GOT3 (cell line): ENCODE measurements at regions not wholly inside any gene's neighbourhood (a gene's known extent, or its start where the extent isn't known, plus 50 kb on each side); places are given as distances from the start of the nearest gene placed in this dataset.
"Not testable (repeated sequence)": the region's sequence is repeated elsewhere in the genome, so short reads cannot be mapped to it uniquely, and the experiment has no call there.

ENCODE experiments used
- DNase-seq: peaks from one replicate; lab custom pipeline; 2025; ENCODE audit warnings: mixed read lengths; lab: John Stamatoyannopoulos, UW

DNA sequence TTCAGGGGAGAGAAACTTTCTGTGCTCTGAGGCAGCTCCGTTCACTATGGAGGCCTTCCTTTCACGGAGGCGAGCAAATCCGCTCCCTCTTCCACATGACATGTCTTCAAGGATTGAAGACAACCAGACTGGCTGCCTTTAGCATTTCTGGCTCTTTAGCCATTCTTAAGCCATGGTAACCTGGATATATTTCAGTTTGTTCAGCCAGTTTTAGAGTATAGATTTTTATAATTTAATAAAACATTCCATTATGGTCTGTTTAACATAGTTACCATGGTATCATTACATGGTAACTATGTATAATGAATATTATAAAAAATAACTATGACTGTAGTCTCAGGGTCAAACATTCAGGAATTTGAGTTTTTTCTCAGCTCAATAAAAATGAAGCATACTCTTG, 54.2 kb upstream of the NFIA start:
- no peak for DNase-seq

DNA sequence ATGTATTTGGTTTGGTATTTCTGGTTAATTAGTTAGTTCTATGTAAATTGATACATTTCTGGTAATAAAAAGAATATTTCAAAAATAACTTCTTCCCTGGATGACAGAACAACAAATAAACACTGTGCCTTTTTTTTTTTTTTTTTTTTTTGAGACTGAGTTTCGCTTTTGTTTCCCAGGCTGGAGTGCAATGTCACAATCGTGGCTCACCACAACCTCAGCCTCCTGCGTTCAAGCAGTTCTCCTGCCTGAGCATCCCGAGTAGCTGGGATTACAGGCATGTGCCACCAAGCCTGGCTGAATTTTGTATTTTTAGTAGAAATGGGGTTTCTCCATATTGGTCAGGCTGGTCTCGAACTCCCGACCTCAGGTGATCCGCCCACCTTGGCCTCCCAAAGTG, 64.3 kb upstream of the NFIA start:
- DNase-seq = not testable (repeated sequence)

DNA sequence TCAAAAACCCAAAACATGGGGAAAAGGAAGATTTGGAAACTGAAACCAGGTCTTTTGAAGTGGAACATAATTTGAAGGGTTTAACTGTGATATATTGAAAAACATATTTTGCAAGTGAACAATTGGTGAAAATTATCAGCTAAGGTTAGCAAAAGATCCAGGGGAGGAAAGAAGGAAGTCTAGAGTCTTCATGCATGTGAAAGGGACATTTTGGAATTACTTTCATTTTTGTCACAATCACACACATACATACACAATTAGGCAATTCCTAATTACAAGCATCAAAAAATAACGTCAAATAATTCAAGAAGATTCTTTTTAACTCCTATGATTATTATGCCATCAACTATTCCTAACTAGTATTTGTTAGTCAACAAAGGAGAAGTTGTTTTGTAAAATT, 64.7 kb upstream of the NFIA start:
- no peak for DNase-seq

DNA sequence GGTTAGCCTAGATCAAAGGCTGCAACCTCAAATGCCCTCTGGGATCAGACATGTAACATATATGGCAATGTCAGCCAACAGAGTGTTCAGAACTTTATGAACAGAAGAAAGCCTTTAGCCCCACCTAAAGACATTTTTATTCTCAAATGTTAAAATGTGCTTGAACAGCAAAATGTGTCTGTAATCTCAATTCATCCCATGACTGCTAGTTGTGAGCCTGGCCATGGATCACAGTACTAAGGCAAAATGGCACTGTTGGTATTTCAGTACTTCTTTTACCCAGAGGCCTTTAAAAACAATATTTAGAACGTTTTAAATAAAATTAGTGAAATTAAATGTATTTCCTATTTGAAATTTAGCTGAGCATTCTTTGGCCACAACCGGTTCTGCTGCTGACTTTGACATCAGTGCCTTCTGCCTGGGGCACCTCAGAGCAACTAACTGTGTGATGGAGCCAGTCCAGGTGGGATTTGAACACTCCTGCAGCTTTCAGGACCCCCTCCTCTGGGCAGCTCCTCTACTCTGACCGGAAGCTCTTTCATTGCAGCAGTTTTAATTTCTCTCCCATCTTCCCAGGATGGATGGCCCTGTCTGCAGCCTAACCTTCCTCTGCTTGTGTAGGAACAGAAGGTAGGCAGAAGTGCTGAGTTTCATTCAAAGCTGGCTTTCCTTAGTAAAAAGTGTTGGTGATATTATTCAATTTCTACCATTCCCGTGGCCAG, 68.3 kb upstream of the NFIA start:
- no peak for DNase-seq

DNA sequence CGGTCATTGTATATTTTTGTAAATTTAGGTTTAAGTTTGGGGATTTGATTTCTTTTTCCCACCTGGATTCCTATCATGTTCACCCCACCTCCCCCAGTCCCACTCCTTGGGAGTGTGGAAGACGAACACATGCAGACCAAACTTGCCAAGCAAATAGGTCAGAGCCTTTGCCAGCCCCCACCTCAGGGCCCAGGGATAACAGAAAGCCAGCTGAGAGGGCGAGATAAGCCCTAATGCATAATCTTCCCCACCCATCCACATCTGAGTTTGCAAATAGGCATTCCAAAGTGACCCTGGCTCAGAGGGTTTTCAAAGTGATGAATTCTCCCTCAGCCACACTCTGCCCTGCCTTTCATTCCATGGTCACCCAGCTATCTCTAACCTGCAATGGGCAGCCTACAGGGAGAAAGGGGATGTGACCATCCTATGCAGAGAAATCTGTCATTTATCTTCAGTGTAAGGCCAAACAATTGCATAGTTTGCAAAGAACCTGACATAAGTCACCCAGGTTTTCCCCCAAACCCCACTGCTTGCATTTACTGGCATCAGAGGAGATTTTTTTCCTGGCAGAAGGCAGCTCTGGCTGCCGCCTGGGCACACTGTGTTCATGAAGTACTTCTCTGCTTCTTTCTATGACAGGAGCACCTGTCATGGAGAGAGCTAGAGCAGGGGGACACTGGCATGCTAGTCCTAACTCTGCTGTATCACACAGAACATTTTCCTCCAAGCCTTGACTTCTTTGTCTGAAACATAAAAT, 69.0 kb upstream of the NFIA start:
- no peak for DNase-seq

DNA sequence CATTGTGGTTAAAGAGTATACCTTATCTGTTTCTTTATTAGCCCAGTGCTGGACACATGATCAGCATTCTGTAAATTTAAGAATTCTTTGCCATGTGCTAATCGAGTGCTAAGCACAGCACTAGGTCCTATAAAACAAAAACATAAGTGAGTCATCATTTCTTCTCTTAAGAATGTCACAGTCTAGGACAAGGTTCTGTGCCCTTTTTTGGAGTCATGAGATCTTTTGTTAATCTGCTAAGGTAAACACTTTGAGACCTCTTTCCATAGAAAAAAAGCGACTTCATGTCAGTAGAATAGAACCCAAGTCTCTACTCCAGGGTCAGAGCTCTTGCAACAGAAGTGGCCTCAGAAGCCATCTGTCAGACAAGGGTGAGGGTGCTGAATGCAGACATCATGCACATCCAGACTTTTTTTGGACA, 70.0 kb upstream of the NFIA start:
- DNase-seq = no peak

DNA sequence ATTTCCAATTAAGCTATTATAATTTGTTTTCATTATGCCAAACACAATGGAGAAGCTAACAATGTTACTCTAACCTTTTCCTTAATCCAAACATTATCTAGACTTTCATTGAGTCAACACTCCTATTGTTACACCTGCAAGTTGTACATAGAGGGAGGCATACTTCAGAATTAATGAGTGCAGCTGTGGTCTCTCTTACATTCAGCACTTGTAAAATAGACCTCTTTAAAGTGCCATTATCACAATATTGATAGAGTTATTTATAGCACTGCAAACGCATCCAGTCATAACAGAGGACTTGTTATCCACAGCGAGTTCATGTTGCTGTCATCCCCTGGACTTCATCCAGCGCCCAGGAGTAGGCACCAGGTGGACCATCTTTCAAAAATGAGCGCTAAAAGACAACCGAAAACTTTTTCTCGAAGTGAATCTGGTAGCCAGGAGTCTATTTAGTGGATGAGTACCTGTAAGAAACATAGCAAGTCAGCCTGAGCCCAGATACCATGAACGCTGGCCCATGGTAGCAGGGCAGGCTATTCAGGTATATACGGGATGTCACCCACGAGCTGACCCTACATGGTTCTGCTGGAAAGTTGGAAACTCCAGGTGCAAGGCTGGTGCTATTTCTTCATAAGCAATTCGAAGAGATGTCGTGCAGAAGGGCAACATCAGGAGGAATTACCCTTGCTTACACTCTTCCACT, 70.6 kb upstream of the NFIA start:
- no peak for DNase-seq

DNA sequence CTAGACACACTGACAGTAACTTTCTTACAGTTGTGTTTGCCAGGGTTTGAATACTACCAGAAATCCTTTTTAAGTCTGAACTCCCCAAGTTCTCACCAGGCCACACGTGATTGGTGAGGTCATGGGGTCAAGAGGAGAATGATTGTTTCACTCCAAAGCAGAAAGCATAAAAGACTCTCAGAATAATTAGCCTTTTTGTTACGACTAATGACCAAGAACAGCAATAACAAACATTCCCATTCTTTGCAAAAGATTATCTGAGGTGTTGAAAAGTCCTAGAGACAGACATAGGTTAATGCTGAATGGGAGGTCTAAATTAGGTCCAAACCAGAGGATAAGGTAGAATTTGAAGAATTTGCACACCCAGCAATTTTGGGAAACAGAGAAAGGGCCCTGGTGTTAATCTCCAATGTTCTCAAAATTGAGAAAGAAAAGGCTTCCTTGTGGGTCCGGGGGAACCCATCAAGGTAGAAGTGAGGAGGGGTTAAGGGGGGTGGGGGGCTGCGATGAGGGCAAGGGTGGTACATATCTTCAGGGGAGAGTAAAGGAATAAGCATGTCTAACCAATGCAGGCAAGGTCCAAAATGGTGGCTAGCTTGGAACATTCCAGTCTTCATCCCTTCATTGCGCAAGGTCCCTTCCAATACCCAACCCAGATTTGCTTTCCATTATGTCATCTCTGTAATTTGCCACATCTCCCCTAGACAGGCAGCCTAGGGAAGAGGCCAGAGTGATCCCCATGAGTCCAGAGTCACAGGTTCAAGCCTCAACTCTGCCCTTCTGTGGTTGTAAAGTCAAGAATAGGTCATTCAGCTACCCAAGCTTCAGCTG, 74.6 kb upstream of the NFIA start:
- no peak for DNase-seq

DNA sequence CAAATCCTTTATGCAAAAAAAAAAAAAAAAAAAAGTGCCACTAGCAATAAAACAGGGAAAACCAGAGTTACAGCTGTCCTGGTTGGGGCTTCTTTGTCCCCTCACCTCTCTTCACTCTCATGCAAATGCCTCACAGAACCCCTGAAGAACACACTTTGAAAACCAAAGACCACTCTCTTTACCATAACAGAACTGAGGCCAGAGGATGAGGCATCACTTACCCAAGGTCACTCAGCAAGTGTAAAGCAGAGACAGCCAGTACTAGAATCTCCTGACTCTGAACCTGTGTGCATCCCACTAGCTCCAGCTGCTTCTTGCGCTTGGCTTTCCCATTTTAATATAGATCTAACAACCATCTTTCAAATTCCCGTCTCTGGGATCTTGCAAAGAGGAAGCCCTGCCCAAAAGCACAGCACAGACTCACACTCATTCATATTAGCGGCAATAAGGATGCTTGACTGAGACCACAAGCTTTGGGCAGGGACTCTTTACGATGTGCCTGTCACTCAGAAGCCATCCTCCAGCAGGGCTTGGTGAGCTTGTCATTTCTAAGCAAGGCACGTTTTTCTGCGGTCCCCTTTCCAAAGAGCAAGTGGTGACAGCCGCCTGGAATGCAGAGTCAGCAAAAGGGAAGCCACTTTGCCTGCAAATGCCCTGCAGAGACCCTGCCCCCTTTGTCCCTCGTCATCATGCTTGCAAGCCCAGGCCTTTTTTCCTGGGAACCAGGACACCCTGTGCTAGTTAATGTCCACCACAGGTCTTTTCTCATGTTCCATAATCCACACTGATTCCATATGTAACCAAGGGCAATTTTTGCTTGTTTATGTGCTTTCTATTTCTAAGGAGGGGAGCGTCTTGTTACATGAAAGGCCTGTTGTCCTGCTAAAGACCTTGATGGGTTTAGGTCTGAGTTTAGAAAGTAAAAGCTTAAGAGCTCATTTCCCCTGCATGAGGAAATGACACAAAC, 76.5 kb upstream of the NFIA start:
- no peak for DNase-seq

DNA sequence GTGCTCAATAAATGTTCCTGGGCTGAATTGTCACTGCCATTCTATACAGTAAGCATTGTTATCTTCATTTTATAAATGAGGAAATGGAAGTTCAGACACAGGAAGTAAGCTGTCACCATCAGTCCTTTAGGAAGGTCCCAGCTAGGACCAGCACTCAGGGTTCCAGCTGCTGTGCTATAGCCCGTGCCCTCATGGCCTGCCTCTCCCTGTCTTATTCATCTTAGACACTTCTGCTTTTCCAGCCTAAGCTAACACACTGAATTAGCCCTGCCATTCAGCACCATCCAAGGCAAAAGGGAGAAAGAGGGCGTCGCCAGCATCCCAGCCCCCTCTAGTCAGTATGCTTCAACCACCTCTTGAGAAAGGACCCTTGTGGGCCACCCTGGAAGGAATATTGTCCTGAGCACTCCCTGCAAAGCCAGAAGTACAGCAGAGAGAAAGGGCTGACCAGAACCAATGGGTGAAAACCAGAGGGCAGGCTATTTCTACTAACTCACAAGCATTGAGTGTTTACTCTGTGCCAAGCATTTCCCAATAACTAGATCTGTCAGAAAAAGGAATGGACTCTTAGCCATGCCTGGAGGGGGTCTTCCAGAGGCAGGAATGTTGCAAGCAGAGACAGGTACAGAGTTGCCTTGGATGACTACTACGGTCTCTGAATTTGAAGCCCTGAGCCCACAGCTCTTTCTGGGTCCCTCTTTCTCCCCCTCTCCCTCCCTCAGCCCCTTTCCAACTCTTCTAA, 77.9 kb upstream of the NFIA start:
- no peak for DNase-seq

DNA sequence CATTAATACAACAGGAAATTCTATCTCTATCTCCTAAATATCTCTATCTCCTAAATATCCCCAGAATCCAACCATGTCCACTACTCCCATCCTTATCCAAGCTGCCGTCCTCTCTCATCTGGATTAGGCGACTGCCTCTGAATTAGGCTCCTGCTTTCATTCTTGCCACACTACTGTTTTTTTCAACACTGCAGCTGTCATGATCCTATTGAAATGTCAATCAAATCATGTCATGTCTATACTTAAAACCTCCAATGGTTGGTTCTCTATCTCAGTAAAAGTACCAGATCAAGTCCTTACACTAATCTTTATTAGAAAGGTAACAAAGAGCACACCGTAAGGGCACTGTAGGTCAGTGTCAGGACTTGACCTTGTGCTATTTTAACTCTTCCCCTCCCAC, 82.0 kb upstream of the NFIA start:
- no peak for DNase-seq

DNA sequence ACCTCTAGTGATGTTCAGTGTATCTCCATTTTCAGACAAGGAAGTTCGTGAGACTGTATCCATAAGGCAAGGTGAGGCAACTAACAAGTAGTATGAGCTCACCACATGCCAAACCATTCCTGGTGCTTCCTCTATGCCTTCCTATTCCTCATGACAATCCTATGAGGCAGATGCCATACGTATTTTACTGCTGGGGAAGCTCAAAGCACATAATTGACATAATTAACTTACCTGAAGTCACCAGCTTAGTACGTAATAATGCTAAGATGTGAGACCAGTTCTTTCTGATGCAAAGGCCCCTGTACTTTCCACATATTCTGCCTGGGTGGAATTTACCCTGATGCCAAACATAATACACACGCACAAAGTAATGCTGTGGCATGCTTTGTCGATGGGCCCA, 83.6 kb upstream of the NFIA start:
- DNase-seq = no peak

DNA sequence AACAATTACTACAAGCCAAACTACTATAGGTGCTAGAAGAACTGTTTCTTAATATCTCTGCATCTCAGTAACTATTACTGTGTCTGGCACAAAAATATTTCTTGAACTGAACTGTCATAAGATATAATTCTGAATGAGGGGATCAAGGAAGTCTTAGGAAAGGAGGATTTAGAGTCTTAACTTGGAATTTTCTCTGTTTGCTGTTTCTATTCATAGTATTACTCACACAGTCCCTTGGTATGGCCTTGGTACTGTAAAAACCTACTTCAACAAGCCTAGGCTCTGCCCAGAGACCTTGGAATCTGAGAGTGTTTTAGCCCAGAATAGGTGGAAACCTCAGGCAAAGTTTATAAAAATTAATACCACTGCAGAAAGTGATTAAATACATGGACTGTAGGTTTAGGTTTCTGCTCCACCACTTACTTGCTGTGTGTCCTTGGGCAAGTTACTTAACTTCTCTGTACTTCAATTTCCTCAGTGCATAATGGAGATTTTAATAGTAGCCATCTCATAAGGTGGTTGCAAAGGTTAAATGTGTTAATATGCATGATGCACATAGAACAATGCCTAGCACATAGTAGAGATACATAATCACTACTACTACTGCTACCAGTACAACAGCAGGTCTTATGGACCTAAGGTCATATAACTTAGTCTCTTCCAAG, 87.4 kb upstream of the NFIA start:
- DNase-seq = no peak

DNA sequence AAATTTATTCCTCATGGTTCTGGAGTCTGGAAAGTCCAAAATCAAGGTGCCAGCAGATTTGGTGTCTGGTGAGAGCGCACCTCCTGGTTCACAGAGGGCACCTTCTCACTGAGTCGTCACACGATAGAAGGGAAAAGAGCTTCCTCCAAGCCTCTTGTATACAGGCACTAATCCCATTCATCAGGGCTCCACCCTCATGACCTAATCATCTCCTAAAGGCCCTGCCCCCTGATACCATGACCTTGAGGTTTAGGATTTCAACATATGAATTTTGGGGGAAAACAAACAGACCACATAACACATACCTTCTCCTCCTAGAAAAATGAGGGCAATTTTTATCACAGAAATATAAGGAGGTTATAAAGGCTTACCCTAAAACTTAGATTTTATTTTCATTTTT, 88.0 kb upstream of the NFIA start:
- no peak for DNase-seq

DNA sequence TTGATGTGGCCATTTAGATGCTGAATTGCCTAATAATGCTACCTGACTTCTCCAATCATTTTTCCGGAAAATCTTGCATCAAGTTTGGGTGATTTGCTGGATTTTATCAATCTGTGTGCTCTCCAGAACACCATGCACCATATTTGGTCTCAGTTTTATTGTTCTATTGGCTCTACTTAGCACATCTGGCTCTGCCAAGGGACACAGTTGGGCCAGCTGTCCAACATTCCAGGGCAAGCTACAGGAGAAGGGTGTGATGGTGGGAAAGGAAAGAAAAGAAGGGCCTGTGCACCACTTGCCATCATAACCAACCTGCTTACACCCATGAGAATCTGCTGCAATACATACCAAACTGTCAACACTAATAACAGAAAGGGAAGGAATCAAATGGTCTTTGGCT, 90.2 kb upstream of the NFIA start:
- no peak for DNase-seq

DNA sequence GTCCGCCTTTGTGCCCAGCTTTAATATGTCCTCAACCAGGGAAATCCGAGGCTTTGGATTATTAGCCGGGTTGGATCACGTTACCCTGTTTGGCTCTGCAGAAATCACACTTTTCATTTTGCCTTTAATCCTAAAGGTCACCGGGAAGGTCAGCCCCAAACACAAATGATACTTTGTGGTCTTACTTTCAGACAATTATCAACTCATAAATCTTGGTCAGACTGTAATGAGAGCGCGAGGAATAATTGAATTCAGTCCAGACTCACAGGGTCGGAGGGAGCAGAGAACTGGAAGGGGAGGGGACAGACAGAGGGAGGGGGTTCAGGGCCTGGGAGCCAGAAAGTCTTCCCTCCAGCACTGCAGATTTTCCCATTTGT, 91.7 kb upstream of the NFIA start:
- no peak for DNase-seq

DNA sequence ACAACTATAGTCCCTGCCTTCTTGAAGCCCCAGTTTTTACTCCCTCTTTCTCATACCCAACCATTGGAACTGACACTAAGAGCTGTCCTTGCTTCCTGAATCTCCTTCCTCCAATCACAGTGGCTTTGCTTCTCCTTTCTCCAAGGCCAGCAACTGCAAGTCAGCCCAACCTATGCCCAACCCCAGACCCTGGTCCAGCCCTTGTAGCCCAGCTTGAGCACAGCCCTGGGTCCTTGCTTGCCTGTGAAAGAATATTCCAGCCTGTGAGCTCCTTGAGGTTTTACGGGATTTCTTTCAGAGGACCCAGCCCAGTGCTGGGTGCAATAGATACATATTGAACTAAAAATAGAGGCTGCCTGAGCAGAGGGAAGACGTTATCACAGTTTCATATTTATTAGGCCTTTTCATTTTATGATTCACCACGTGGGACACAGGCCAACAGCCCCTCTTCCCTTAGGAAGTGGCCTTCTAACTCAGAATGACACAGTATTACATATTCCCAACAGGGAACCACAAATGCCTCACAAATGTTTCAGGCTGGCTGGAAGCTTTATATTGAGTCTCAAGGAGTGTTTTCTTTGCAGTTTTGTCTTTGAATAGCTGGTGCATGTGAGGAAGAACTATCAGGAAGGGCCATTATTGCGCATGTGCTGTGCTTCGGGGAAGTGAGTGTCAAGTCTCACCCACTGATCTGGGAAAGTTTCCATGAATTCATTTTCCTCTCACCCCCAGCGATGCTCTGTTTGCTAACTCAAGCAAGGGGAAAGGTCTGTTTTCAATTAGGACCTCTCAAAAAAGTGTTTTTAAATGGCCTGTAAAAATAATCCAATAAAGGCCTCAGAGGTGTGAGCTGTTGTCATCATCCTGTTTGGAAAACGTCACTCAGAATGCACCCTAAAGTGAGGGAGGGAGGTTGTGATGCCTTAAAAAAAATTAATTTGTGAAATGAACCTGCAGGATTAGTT, 92.3 kb upstream of the NFIA start:
- no peak for DNase-seq

DNA sequence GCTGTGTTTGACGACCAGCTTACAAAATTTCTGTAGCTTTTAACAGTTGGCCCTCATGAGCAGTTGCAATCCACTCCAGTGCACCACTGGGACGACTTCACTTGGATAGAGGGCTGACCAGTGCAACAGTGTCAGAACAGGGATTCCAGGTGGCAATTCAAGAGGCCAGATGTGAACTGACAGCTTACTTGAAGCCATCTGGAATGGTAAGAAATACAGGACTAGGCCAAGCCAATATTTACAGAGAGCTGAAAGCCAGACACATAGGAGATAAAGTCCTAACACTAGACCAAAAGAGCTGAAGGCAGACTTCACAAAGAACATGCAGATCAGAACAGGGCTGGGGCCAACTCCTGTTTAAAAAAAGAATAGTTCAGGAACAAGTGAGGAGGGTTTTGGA, 93.5 kb upstream of the NFIA start:
- DNase-seq = no peak

DNA sequence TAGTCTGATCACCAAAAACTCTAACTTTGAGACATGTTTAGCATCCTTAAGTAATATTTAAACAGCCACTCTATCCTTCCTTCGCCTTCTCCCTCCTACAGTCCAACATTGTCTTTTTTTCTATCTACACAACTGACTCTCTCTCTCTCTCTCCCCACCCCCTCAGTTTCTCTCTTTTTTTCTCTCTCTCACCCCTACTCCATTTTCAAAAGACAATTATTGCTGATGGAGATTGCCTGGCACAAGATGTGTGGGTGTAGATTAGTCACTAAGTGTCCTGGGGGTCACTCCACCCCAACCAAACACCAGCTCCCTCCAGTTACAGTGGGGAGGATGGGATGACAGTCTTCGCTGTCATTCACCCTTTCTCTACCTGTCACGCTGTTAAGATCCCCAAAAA, 94.5 kb upstream of the NFIA start:
- no peak for DNase-seq
